HG03439 (cell line): ENCODE measurements at regions not wholly inside any gene's neighbourhood (a gene's known extent, or its start where the extent isn't known, plus 50 kb on each side); places are given as distances from the start of the nearest gene placed in this dataset.

ENCODE experiments used
- ATAC-seq: cut with Tn5 transposase; IDR thresholded peaks from one replicate; pipeline ENCODE4 v1.9.1; 2021; ENCODE audit warnings: mild to moderate bottlenecking, moderate library complexity; ENCODE audit not compliant: unreplicated experiment

DNA sequence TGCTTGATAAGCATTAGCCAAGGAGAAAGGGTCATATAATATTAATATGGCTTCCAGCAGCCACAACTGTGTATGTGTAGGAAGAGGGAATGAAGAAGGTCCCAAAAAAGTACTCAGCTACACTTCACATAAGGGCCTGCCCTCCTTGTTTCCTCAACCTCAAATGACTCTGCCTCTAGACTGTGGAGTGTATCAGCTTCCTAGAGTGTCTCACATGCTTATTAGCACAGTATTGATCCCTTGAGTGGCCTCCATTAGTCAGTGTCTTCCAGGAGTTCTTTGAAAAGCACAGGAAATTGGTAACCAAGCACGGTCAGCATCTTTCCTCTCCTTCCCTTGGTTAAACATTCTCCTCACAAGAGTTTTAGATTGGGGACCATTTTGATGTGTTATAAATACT is 190.4 kb upstream of the ATP10B start:
- ATAC-seq = no peak

DNA sequence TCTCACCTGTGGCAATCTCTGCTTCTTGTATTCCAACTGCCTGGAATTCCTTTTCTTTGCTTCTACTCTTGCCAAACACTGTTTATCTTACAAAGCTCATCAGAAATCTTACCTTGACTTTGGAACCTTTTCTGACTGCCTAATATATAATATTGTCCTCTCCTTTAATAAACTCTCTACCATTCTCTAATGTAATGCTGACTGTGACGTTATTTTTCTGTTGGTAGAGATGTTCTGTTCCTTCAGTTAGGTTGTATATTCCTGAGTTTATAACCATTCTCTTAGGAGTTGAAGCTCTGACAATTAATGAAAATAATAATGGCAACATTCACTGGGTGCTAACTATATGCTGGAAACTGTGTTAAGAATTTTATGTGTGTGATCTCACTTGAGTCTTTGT is 188.8 kb upstream of the ATP10B start:
- no peak for ATAC-seq

DNA sequence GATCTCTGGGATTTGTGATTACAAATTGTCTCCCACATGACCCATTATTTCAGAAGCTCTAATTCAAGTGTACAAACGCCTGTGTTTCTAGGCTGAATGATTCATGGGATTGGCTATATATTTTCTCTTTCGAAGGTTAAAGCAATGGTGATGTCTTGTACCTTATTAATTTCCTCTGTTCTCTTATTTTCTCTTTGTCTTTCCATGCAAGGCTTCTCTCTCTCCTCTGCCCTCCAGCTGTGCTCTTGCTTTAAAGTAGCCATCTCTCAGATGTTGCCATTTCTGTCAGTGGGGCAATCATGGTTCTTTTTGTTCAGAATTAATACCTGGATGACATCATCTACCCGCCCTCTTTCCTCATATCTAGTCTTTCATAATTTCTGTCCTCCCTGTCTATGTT is 184.3 kb upstream of the ATP10B start:
- no peak for ATAC-seq

DNA sequence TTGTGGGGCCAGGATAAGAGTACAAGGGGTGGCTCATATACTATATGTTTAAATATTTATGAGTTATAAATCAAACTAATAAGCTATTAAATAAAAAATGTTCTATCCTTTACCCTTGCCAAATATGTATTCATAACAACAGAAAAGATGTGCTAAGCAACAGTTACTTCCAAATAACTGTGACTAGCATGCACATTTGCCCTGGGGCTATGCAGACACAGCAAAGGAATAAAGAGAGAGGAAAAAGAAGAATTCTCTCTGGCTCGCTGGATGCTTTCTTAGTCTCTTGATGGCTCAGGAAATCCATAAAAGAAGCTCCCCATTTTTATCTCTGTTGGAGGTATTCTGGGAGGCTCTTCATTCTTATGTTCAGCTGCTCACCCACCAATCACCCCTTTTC is 182.4 kb upstream of the ATP10B start:
- no peak for ATAC-seq

DNA sequence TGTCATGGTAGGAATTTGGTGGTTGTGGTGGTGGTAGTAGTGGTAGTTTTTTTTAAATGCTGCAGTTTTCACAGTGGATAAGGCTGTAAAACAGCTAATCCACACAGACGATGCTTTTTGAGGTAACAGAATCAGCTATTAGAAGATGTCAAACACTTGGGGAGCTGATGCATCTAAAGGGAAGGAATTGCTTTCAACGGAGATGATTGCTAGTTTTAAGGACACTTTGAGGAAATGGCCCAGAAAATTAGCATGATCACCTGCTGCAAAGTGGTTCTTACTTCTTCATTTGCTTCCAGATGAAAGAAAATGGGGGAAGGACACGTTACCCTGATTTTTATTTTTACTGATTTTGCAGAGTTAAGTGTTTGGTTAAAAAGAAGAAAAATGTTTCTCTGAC is 178.2 kb upstream of the ATP10B start:
- no peak for ATAC-seq

DNA sequence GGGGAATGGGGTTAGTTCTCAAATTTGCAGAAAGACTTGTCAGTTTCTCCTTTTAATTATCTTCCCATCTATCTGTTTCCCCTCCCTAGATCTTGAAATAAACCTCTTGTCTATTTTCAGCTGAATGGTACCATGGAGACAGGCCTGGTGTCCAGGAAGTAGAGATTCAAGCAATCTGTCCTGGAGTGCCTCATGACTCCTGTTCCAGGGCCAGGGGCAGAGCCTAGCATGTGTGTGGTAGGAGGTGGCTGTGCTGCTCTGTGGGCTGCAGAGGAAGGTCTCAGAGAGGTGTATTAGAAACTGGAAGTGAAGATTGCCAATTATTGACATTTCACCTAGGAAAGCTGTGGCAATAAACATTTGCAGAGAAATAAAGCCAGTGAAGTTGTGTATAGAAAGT is 175.8 kb upstream of the ATP10B start:
- no peak for ATAC-seq

DNA sequence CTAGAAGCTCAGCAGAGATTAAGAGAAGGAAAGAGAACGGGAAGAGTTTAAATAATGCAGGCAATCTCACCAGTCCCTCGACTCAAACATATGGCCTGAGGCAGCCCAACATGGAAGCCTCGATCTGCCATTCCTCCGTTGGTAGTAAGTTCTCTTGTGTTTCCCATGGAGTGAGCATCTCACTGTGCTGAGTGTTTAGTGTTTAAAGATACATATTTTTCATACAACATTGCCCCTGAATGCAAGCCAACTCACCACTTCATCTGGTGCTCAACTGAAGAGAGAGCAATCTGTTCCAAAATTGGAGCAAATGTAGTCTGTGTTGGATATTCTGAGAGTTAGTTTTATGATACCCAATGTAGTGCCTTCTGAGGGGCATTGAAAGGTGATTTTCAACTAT is 171.5 kb upstream of the ATP10B start:
- no peak for ATAC-seq

DNA sequence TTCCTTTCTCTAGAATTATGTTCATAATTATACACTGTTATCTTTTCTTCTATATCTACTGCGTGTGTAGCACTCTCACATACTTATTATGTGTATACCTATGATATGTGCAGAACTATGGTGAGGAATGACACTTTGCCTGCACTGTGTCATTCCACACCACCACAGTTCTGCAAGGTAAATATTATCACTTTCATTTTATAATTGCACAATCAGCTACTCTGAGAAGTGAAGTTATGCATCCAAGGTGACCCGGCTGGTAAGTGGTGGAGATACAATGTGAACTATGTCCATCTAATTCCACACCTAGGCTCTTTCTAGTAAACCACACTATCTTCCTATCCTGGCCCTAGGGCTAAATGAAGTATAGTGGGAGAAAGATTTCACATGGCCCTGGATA is 170.1 kb upstream of the ATP10B start:
- no peak for ATAC-seq

DNA sequence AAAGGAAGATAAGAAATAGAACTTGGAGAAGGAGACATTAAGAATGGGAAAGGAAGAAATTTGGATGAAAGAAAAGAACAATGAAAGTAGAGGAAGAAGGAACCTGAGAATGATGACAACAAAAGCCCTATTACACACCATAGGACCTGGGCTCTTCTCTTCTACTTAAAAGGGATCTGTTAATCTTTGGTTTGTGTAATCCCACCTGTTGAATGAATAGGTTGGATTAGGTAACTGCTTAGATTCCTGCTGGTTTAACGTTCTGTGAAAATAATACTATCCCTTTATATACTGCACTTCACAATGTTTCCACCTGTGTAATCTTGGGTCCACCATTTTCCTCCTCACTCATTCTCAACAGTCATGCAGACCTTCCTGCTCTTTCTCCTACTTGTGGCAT is 157.8 kb upstream of the ATP10B start:
- no peak for ATAC-seq

DNA sequence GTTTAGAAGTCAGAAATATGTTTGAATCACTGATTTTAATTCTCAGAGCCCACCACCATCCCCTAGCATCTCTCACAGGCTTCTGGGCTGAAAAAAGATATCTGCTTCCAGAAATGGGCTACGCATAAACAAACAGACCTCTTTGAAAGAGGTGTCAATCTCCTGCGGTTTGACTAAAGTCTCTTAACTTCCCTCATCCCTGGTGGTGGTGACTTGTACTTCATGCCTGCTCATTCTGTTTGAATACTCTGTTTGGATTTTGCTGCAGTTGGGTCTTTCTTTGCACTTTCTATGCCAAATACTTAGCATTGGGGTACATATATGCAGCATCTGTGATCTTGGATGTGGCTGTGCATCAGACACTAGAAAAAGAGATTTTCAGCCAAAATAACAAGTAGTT is 157.2 kb upstream of the ATP10B start:
- ATAC-seq = no peak

DNA sequence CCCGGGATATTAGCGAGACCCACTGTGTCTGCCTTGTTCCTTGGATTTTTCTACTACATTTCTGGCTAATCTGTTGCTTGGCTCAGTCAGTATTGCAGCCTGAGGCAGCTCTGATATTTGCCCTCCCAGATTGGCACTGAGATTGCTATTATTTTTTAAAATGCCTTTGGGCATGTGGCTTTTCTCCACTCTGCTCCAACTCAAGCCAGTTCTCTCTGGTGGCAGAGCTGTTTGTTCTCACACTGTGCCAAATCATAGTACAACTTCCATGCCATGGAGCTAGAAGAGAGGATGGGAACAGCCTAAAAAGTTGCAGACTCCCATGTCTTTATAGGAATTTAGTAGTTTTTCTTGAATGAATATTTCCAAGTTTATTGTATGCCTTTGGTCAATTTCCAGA is 155.9 kb upstream of the ATP10B start:
- no peak for ATAC-seq

DNA sequence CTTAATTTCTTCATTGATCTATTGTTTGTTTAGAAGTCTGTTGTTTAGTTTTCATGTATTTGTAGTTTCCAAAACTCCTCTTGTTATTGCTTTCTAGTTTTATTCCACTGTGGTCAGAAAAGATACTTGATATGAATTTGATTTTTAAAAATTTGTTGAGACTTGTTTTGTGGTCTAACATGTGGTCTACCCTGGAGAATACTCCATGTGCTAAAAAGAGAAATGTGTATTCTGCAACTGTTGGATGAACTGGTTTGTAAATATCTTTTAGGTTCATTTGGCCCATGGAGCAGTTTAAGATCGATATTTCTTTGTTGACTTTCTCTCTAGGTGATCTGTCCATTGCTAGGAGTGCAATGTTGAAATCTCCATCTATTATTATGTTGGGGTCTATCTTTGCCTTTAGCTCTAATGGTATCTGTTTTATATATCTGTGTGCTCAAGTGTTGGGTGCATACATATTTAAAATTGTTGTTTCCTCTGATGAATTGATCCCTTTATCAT is 150.6 kb upstream of the ATP10B start:
- no peak for ATAC-seq

DNA sequence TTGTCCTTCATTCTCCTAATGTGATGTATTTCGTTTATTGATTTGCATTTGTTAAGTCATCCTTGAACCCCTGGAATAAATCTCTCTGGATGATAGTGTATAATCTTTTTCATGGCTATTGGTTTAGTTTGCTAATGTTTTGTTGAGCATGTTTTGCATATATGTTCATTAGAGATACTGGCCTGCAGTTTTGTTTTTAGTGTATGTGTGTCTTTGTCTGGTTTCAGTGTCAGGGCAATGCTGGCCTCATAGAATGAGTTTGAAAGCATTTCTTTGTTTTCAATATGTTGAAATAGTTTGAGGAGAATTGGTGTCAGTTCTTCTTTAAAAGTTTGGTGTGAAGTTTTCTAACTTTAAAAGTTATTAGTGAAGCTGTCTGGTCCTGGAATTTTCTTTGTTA is 149.6 kb upstream of the ATP10B start:
- ATAC-seq = peak; percentile 90

DNA sequence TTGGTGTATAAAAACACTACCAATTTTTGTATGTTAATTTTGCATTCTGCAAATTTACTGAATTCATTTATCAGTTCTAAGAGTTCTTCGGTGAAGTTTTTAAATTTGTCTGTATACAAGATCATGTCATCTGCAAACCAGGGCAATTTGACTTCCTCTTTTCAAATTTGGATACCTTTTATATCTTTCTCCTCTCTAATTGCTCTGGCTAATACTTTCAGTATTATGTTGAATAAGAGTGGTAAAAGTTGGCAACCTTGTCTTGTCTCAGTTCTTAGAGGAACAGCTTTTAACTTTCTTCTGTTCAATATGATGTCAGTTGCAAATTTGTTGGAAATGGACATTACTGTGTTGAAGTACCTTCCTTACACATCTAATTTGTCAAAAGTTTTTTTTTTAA is 149.1 kb upstream of the ATP10B start:
- ATAC-seq = peak; percentile 46

DNA sequence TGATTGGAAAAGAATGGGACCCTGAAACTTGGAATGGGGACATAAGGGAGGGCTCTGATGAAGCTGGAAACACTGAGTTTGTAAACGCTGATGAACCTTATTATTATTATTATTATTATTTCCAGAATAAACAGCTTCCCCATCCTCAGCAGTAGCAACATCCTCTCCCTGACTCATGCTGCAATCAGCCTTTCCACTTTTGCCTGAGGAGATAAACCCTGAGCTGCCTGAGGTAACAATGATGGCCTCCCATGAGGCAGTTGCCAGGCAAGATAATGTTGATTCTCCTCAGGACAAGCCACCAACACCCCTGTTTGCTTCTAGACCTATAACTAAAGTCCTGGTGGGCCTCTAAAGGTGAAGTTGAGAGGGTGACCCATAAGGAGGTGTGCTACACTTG is 139.2 kb upstream of the ATP10B start:
- ATAC-seq = no peak

DNA sequence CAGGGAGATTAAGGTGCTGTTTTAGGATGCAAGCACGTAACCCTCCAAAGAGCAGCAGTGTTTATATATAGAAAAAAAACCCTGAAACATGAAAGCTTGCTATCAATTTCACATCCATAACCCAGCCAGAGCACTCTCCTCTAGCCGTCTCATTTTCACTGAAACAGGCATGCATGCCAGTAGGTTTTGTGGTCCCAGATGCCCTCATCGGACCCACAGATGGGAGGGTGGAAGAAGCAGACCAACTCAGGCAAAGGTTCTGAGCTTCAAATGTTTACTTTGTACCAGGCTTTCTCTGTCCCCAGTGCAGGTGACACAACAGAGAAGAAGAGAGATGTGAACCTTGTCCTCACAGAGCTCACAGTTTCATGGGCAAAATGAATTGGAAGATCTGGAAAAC is 127.4 kb upstream of the ATP10B start:
- no peak for ATAC-seq

DNA sequence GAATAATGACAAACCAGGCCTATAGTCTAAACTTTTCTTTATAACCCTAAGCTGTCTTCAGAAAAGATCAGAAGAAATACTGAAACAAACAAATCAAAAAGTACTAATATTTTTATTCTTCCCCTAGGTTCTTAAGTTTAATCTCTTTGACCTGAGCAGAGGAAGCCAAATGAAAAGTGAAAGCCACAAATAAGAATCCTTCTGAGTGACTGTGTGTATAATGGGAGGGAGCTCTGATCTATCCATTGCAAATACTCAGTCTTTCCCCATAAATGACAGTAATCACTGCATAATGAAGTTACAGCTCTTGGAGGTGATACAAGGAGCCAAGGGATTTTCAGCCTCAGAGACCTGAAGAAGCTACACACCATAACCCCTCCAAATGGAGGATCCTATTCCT is 126.9 kb upstream of the ATP10B start:
- ATAC-seq = no peak

DNA sequence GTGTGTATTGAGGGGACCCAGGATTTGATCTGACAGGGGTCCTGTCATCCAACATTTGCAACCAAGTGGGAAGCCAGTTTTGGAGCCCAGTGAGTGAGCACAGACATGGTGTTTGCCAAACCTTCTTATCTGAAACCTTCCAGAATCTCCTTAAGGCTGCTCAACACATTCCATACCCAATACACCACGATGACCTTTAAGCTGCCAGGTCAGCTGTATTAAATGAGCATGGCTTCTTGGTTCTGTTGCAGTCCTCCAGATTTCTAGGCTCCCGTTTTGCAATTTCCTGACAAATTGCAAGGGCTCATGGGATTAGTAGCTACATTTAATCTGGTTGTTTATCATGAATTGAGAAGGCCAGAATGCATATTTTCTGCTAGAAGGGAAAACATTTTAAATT is 124.2 kb upstream of the ATP10B start:
- no peak for ATAC-seq

DNA sequence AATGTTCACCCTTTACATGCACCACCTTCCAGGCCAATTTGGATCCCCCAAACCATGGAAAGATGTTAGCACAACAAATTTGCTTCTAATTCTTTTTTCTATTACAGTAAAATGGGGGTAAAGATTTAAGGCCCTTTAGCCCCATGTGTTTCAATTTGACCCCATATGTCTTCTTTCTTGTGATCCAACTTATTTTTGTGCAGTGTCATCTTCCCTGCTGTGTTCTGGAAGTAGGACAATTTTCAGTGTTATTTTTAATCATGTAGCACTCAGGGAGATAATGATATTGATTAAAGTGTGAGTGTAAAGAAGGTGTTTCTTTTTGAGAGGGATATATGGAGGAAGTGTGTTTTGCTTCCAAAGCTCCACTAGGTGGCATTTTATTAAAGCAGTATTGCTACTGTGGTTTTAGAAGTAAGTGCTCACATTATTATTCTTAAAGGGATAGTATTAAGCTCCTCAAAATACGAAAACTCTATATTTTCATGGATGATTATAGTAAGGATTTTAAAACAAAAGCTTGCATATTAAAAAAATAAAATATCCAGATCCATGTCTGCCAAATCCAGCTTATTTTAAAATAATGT is 118.7 kb upstream of the ATP10B start:
- no peak for ATAC-seq

DNA sequence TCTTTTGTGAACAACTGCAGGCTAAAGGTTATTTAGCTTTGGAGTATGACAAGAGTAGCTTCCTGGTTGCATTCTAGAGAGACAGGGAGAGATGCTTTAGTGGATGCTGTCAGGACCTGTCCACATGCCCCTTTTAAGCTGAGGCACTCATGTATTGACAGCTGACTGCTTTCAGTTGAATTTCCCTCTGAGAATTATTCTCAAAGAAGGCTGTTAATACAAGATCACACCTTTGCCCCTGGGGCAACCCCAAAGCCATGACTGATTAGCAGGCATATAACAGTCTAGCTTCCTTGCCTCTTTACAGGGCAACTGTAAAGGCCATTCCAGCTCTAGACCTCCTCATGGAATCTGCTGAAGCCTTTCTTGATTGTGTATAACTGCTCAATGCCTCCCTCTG is 117.6 kb upstream of the ATP10B start:
- no peak for ATAC-seq

DNA sequence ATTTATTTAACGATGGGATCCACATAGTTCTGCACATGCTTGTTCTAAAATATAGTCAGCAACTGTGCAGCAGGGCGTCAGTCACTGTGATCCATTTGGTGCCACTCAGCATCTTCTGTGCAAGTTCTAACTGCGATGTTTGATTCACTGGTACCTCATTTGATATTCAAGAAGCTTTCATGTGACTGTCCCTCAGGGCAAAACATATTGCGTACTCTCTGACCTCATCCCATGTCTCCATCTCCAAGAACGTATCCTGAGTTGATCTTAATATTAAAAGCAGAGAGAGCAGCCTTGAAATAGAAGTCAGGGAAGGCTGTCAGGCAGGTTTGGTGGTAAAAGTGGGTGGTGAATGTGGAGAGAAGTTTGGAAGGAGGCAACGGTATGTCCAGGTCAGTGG is 116.5 kb upstream of the ATP10B start:
- no peak for ATAC-seq

DNA sequence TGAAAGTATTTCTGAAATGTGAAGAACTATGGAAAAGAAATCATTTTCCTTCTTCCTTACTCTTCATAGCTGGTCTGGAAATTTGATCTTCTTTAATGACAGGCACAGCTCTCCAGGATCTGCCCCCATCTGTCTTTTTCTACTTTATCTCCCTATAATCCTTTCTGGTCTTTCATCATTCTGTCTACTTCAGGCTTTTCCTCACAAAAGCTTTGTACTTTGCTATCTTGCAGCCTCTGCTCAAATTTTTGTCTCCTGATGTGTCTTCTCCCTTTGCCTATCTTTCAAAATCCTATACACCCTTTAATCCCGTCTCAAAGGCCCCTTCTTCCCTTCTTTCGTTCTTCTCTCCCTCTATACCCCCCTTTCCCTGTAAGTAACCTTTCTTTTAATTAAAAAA is 114.9 kb upstream of the ATP10B start:
- no peak for ATAC-seq

DNA sequence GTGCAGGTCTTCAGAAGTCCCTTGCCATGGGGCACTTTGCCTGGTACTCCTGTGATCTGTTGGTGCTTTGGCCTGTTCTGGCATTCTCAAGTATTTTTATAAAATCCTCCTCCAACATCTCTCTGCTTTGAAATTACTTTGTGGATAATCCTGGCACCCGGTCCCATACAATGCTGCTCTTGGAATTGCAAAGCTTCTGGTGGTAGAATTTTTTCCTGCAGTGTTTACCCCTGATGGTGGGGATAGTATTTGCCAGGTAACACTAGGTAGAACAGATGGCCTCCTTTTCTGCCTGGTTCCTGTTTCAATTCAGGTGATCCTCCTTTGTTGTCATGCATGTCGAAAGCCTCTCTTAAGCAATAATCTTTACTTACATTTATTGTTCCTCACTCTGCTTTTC is 109.8 kb upstream of the ATP10B start:
- no peak for ATAC-seq

DNA sequence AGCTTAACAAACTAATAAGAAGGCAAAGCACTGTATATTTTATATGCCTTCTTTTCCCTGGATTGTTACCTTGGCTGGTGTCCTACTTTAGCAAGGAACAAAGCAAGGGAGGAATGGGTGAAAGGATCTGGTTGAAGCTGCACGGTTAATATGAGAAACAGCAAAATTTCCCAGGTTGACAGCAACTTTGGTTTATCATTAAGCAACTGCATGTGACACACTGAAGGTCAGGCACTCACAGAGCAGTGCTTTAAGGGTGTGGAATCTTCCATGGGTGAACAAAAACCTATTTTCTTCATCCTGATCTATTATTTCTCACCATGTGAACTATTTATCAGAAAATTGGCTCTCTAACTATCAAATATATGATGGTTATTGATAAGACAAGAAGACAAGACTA is 109.0 kb upstream of the ATP10B start:
- ATAC-seq = no peak
